Liver (tissue), 3 donors: ENCODE measurements at regions not wholly inside any gene's neighbourhood (a gene's known extent, or its start where the extent isn't known, plus 50 kb on each side); places are given as distances from the start of the nearest gene placed in this dataset.

Source experiments
- ATF3 ChIP-seq: IDR thresholded peaks from 2 replicates; pipeline ENCODE4 v1.6.1; 2016; ENCODE audit warnings: antibody characterized with exemption
- EGR1 ChIP-seq, 2 donors: IDR thresholded peaks; 2 replicates each; pipeline ENCODE4 v1.6.1; 2016 to 2018; ENCODE audit warnings: antibody characterized with exemption in 2 of 2, low read depth in 2 of 2
- GABPA ChIP-seq, 2 donors: IDR thresholded peaks in 1 of 2; conservative IDR thresholded peaks in 1 of 2; 2 replicates each; pipeline ENCODE4 v1.6.1; 2016; ENCODE audit warnings: antibody characterized with exemption in 2 of 2, mild to moderate bottlenecking in 1 of 2, moderate library complexity in 1 of 2
- RAD21 ChIP-seq, 2 donors: IDR thresholded peaks; 2 replicates each; pipeline ENCODE4 v1.6.1; 2016; ENCODE audit warnings: antibody characterized with exemption in 2 of 2, mild to moderate bottlenecking in 2 of 2
- SP1 ChIP-seq: IDR thresholded peaks from 2 replicates; pipeline ENCODE4 v1.6.1; 2018; ENCODE audit warnings: antibody characterized with exemption, mild to moderate bottlenecking
- TAF1 ChIP-seq: conservative IDR thresholded peaks from 2 replicates; pipeline ENCODE4 v1.6.1; 2016; ENCODE audit warnings: antibody characterized with exemption, mild to moderate bottlenecking
- ZBTB33 ChIP-seq: IDR thresholded peaks from 2 replicates; pipeline ENCODE4 v1.6.1; 2016; ENCODE audit warnings: antibody characterized with exemption
- TF ChIP-seq, protein P1 (sequence below): fragments of 150-350 bp; IDR thresholded peaks from 2 replicates; pipeline ENCODE4 v1.5.1; 2017; ENCODE audit warnings: improper control_type of control experiment, low read depth, low read length; ENCODE audit not compliant: missing input control
- TF ChIP-seq, protein P2 (sequence below): IDR thresholded peaks from 2 replicates; pipeline ENCODE4 v1.6.1; 2016; ENCODE audit warnings: antibody characterized with exemption
- TF ChIP-seq, protein P3 (sequence below): IDR thresholded peaks from 2 replicates; pipeline ENCODE4 v1.6.1; 2016; ENCODE audit warnings: antibody characterized with exemption, mild to moderate bottlenecking
- donor health status: healthy.
- donor health status: healthy.

DNA sequence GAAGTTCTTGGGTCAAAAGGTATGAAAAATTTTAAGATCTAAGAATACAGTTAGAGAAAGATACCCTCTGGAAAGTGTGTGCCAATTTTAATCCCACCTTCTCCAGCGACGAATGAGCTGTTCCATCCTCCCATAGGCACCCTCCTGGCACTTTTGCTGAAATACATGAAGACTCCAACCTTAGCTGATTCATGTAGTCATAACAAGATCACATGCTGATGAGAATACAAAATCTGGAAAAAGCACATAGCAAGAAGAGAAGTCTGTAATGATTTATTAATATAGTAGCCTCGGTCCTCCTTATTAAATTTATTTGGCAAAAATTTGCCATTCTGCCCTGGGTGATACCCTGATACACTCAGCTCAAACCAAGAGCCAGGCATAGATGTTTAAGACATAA is 88.9 kb downstream of the CCR1 start:
- TF ChIP-seq GABPA (IDR thresholded peaks at IDR 0.05 in 1 of 2, conservative IDR thresholded peaks at IDR 0.05 in 1 of 2) (no peak), TAF1 (no peak), ZBTB33 (no peak), RAD21 (IDR thresholded peaks at IDR 0.05) (no peak), EGR1 (IDR thresholded peaks at IDR 0.05; ENCODE audit: low read depth in 2 of 2) (no peak), SP1 (no peak), ATF3 (no peak)
- TF ChIP-seq, protein P1, sequence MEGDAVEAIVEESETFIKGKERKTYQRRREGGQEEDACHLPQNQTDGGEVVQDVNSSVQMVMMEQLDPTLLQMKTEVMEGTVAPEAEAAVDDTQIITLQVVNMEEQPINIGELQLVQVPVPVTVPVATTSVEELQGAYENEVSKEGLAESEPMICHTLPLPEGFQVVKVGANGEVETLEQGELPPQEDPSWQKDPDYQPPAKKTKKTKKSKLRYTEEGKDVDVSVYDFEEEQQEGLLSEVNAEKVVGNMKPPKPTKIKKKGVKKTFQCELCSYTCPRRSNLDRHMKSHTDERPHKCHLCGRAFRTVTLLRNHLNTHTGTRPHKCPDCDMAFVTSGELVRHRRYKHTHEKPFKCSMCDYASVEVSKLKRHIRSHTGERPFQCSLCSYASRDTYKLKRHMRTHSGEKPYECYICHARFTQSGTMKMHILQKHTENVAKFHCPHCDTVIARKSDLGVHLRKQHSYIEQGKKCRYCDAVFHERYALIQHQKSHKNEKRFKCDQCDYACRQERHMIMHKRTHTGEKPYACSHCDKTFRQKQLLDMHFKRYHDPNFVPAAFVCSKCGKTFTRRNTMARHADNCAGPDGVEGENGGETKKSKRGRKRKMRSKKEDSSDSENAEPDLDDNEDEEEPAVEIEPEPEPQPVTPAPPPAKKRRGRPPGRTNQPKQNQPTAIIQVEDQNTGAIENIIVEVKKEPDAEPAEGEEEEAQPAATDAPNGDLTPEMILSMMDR, result no peak
- TF ChIP-seq, protein P2, sequence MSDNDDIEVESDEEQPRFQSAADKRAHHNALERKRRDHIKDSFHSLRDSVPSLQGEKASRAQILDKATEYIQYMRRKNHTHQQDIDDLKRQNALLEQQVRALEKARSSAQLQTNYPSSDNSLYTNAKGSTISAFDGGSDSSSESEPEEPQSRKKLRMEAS, result no peak
- TF ChIP-seq, protein P3, sequence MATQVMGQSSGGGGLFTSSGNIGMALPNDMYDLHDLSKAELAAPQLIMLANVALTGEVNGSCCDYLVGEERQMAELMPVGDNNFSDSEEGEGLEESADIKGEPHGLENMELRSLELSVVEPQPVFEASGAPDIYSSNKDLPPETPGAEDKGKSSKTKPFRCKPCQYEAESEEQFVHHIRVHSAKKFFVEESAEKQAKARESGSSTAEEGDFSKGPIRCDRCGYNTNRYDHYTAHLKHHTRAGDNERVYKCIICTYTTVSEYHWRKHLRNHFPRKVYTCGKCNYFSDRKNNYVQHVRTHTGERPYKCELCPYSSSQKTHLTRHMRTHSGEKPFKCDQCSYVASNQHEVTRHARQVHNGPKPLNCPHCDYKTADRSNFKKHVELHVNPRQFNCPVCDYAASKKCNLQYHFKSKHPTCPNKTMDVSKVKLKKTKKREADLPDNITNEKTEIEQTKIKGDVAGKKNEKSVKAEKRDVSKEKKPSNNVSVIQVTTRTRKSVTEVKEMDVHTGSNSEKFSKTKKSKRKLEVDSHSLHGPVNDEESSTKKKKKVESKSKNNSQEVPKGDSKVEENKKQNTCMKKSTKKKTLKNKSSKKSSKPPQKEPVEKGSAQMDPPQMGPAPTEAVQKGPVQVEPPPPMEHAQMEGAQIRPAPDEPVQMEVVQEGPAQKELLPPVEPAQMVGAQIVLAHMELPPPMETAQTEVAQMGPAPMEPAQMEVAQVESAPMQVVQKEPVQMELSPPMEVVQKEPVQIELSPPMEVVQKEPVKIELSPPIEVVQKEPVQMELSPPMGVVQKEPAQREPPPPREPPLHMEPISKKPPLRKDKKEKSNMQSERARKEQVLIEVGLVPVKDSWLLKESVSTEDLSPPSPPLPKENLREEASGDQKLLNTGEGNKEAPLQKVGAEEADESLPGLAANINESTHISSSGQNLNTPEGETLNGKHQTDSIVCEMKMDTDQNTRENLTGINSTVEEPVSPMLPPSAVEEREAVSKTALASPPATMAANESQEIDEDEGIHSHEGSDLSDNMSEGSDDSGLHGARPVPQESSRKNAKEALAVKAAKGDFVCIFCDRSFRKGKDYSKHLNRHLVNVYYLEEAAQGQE, result no peak
